Sigmoid colon (tissue), 3 donors: ENCODE measurements at regions not wholly inside any gene's neighbourhood (a gene's known extent, or its start where the extent isn't known, plus 50 kb on each side); places are given as distances from the start of the nearest gene placed in this dataset.

Experiments
- POLR2A ChIP-seq, 2 donors: fragments of 450-650 bp; IDR thresholded peaks; one replicate each; pipeline ENCODE4 v1.6.1; 2016; ENCODE audit warnings: antibody characterized with exemption in 2 of 2, mild to moderate bottlenecking in 2 of 2, moderate library complexity in 2 of 2
- TF ChIP-seq, protein P1 (sequence below), 4 experiments: fragments of 450-650 bp in 3 of 4; fragments of 200-600 bp in 1 of 4; IDR thresholded peaks; one replicate each; pipeline ENCODE4 v1.5.1; 2016 to 2019; ENCODE audit warnings: antibody characterized with exemption in 4 of 4, mild to moderate bottlenecking in 3 of 4, moderate library complexity in 2 of 4

DNA sequence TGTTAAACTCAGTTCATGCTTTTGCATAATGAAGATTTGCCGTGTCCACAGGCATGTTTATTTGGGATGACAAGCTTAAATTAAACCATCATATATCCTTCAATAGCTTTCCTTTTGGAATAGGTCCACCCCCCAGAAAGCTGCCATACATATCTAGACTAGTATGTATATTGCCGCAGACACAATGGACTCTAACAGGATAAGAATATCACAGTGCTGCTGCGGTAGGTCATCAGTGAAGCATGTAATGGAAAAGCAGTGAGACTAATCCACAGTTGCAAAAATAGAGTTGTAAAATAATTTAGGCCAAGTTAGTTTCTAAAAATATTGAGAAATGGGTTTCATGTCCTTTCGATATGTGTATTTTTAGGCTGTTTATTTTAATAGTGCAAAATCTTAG, 819.9 kb upstream of the DPPA4 start:
- TF ChIP-seq, protein P1, sequence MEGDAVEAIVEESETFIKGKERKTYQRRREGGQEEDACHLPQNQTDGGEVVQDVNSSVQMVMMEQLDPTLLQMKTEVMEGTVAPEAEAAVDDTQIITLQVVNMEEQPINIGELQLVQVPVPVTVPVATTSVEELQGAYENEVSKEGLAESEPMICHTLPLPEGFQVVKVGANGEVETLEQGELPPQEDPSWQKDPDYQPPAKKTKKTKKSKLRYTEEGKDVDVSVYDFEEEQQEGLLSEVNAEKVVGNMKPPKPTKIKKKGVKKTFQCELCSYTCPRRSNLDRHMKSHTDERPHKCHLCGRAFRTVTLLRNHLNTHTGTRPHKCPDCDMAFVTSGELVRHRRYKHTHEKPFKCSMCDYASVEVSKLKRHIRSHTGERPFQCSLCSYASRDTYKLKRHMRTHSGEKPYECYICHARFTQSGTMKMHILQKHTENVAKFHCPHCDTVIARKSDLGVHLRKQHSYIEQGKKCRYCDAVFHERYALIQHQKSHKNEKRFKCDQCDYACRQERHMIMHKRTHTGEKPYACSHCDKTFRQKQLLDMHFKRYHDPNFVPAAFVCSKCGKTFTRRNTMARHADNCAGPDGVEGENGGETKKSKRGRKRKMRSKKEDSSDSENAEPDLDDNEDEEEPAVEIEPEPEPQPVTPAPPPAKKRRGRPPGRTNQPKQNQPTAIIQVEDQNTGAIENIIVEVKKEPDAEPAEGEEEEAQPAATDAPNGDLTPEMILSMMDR (IDR thresholded peaks at IDR 0.05) = no peak
- TF ChIP-seq POLR2A (IDR thresholded peaks at IDR 0.05) = no peak
